GM20431 (cell line): ENCODE measurements at regions not wholly inside any gene's neighbourhood (a gene's known extent, or its start where the extent isn't known, plus 50 kb on each side); places are given as distances from the start of the nearest gene placed in this dataset.

ENCODE experiments used
- in situ Hi-C: fragments of 300-500 bp; cut with MseI, MboI; formaldehyde crosslinking; loops from one replicate; pipeline ENCODE4 v1.15.0; 2020; ENCODE audit warnings: low sequenced_read_pairs; ENCODE audit not compliant: unreplicated experiment

DNA sequence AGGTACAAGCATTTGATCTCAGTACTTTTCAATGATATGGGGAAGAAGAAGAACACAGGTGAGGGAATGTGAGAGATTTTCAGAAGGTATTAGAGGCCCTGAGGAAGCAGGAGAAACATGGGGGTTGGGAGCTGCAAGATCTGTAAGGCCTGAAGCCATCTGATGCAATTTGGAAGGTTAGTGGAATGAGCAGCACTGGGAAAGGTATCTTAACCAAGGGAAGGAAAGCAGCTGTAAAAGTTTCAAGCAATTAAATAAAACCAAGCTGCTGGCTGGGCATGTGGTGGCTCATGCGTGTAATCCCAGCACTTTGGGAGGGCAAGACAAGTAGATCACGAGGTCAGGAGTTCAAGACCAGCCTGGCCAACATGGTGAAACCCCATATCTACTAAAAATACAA is 104.4 kb upstream of the PARP11 start:
- in situ Hi-C loops = no loop called here

DNA sequence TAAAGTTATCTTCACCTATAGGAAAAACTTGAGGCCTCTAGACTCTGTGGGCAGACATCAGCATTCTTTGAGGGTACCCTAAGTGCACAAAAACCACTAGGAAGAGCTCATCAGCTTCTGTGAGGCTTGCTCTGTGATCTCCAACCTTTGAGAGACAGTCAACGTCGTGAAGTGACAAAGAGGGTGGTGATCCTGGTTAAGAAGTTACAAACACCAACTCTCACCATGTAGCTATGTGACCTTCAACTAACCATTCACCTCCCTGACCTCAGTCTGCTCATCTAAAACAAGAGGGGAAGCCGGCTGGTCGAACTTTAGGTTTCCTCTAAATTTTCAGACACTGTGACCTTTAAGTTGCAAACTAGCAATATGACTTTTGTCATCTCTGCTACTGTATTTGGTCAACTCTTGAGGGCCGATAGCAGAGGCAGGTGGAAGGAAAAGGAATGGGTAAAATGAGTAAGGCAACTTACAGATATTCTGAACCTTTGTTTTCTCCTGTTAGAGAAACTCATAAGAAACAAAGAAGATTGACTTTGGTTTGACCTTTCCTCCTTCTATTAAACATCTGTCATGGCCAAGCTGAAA is 103.2 kb upstream of the PARP11 start:
- in situ Hi-C loops = no loop called here

DNA sequence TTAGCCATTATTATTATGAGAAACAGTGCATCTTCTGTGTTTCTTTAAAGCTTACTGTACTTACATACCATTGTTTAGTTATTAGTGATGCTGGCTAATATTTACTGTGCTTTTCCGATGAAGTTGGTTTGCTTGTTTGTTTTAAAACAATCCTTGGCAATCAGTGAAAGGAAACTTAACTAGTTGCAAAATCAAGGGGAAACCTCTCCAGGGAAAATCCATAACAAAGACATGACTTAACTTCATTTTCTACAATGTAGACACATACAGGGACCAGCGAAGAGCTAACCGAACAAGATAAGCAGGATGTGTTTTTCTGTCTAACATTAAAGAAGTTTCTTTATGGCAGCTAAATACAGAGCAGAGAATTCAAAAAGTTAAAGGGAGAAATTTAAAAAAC is 102.5 kb upstream of the PARP11 start:
- in situ Hi-C loops = no loop called here

DNA sequence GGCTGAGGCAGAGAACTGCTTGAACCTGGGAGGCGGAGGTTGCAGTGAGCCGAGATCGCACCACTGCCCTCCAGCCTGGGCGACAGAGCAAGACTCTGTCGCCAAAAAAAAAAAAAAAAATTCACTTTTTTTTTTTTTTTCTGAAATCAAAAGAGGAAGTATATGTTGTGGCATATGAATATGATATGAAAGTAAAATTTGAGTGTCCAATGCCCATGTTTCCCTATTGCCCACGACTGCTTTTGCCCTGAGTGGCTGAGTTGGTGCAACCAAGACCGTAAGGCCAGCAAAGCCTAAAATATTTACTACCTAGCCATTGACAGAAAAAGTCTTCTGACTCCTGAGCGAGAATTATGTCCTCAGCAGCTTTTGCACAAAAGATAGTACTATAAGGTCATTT is 101.7 kb upstream of the PARP11 start:
- in situ Hi-C loops = no loop called here

DNA sequence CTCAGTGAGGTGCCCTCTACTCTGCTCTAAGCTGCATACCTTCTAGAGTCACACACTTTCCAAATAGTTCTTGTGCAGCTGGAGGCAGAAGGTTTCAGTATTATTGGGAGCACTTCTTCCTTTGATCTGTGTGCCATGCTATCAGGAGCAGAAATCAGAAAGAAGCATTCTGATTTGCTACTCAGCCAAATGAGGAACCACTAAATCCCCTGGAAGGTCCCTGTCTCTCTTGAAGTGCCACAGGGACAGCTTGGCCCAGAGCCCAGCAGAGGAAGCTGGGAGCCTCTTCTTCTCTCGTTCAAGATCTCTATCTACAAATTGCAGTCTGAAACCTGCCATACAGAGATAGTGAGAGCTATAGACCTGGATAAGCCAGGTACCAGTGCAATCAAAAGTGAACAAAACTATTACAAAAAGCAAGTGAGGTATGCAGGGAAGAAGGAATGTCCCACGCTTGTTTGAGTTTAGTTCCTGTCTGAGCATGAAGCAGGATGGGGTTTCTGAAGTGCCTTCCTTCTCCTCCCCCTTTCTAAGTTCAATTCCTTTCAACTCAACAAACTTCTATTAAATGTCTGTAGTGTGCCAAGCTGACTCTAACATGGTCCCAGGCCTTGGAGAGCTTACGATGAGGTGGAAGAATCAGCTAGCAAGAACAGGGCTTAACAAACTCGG is 100.9 kb upstream of the PARP11 start:
- in situ Hi-C loops = no loop called here

GRCh38 chr12:3973269-3973884 is 100.2 kb upstream of the PARP11 start:
- in situ Hi-C loops = no loop called here

DNA sequence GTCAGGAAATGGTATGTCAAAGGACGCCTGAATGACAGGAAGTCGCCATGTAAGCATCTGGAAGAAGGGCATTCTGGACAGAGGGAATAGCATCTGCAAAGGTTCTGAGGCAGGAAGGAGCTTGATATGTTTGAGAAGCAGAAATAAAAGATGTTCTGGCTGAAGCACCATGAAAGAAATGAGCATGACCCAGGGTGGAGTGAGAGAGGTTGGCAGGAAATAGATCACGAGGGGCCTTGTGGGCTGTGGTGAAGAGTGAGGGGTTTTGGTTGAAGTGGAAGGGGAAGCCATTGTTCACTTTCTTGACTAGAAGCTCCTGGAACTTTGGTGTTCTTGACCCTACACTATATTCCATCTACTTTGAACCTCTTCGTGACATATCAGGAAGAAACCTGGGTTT is 99.4 kb upstream of the PARP11 start:
- in situ Hi-C loops = no loop called here

GRCh38 chr12:3968523-3968922 is 95.3 kb upstream of the PARP11 start:
- in situ Hi-C loops = no loop called here

DNA sequence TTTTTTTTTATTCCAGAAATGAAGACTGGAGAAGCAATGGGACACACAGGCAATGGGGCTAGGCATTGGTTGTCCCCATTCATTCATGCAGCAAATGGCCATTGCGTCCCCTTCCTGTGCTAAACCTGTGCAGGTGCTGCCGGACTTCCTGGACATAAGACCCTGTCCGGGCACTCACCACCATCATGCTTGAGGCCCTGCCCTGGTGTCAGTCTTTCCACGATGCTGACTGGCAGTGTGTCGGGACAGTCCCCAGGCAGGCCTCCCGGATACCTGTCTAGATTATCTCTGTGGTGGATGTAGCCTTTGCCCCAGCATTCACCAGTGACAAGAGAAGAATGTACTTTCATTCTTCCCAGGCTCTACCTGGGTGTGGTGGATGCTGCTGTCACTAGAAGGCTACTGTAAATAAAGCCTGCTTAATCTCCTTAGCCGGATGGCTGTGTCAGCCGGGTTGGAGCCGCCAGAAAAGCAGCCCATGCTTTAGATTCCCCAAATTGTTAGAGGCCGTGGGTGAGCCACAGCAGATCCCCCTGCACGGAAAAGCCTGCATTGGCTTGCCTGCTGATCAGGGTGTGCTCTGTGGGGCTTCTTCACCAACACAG is 94.5 kb upstream of the PARP11 start:
- in situ Hi-C loops = no loop called here

DNA sequence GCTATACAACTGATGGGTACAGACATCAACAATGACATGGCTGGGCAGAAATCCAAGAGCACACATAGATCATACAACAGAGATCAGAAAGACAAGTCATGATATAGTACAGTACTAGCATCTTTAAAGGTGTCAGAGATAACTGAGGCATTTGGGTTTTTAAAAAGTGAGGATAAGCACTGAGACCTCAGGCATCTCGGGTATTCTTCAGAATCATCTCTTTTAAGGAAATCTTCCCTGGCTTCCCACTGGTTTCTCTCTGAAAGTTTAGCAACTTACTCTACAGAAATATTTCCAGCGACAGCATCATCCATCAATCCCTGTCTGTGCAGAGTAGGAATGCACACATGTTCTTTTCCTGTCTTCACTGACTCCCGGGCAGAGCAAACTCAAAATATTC is 93.2 kb upstream of the PARP11 start:
- in situ Hi-C loops = no loop called here

DNA sequence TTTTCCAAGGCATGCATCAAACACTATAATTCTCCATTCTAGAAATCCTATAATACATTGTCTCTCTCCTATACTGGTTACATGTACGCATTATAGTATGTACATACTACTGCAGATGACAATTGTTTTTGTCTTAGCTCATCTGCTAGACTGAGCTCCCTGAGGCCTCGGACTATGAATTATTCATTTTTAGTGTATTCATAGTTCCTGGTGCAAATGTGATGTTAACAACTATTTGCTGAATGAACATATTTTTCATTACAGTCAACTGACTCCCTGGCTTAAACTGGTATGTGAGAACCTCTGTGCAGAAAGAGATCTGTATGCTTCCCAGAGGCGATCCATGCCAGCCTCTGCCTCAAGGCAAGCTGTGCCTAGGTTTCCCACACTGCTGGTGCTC is 91.8 kb upstream of the PARP11 start:
- in situ Hi-C loops = no loop called here

- in situ Hi-C loops = no loop called here
These were observed 91.2 kb upstream of the PARP11 start for GRCh38 chr12:3964439-3964838.

DNA sequence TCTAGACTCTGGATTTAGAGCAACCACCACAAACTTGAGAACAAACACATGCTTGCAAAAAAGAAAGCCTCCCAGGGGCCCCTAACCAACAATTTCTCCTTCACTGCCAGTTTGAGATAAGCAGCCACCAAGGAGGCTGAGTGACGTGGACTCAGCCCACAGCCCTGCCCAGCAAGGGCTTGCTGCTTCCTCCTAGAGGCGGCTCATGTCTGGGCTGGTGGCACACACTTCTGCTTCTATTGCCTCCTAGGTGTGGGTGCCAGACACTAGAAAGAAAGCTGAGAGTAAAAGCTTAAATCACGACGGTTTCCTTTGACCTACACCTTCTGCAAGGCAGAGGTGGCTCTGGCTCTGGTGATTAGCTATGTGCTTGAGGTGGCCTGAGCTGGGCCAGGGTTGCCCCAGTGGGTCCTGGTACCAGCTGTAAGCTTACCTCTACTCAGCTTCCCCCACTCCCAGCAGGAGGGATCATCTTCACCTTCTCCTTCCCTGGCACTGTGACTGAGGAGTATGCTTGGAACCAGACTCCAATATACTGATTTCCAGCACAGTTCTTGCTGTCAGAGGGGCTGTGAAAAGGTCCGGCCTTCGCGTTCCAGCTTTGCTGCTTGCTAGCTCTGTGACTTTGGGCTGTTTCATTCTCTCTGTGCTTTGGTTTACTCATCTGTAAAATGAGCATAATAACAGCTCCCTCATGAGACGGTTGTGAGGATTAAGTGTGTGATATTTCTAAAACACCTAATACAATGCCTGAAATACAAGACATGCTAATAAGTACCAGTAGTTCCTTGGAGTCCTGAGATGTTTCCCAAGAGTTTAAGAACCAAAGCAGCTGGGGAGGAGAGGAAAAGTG is 89.7 kb upstream of the PARP11 start:
- in situ Hi-C loops = no loop called here

DNA sequence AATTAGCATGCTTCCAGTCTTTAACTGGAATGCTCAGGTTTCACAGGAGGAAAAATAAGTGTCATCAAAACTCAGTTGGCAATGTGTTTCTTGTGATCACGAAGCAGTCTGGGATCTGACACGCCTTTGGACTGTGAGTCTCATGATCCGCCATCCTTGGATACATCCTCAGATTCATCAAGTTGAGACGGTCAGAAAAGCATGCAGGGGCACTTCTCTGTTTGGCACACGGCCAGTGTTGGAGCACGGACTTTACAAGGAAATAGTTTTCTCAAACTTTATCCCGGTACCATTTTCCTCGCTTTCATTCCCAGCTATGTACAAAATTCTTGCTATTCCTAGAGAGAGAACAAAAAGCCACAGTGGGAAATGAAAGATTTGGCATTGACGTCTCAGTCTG is 88.4 kb upstream of the PARP11 start:
- in situ Hi-C loops = no loop called here

DNA sequence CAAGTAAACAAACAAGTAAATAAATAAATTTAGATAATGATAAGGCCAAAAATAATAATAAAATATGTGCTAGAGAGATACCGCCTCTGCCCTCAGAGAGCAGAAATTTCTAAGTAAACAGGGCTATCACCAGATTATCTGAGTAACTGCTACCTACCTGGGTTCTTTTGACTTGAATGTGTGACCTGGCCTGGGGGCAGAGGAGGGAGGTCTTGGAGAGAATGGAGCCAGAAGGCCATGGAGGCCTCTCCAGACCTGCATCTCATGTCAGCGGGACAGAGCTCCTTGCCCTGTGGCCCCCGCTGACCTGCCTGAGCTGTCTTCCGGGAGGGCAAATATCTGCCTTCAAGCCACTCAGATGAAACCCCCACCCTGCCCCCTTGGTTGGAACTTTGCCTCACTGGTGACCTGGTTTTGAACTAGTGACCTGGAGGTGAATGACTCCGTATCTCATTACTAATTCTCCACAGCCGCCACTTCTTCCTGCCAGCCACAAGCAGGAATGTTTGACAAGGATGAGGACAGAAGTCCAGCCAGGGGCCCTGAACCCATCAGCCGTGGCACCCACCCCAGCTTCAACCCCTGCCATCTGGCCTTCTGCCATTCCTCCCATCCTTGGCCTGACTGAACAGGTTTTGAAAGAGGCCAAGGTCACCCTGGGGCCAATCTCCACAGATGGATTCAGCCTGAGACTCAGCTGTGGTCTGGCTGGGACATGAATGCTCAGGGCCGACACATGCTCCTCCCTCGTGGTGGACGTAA is 86.8 kb upstream of the PARP11 start:
- in situ Hi-C loops = no loop called here

- in situ Hi-C loops = no loop called here
These were observed 85.3 kb upstream of the PARP11 start for GRCh38 chr12:3958534-3958933.

- in situ Hi-C loops = no loop called here
These were observed 78.4 kb upstream of the PARP11 start for GRCh38 chr12:3951380-3952135.

DNA sequence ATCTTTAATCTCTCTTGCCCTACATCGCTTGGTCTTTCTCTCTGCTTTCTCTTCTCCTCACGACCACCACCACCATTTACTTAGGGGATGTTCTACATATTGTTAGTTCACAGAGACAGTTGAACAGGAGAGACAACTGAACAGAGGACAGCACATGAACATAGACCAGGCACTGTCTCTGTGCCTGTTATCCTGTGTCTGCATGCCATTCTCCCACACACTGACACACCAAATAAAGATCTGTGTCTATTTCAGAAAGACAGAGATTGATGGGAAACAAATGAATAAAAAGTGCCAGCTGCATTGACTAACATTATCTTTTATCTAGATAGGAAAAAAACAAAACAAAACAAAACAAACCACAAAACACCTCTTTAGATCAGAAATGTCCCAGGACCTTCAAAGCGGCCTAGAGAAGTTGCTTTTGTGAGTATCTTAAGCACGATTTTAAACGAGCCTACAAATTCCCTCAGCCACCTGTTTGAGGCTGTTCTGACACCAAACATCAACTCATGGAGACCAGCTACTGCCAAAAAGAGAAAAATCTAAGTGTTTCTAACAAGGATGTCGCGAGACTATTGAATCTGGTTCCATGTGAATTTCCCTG is 77.6 kb upstream of the PARP11 start:
- in situ Hi-C loops = no loop called here

DNA sequence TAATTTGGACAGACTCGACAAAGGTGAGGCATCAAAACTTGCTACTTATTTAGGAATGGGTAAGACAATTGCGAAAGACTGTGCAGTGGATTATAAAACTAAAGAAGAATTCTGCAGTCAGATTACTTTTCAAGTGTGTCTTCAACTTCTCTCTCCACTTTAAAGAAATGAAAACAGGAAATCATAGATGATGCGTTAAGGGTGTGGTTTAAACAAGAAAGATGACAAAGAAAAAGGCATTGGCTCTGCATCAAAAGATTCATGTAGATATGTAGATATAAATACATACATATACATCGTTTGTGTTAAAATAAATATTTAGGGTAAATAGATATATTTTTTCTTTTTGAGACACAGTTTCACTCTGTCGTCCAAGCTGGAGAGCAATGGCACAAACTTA is 74.6 kb upstream of the PARP11 start:
- in situ Hi-C loops = no loop called here
